HEK293 (cell line): ENCODE measurements at regions not wholly inside any gene's neighbourhood (a gene's known extent, or its start where the extent isn't known, plus 50 kb on each side); places are given as distances from the start of the nearest gene placed in this dataset.

ENCODE experiments used
- CTCF ChIA-PET: fragments of 350-600 bp; formaldehyde crosslinking; extraction: SDS; loops from one replicate; lab custom pipeline; 2021; ENCODE audit warnings: antibody characterized with exemption; lab: Yijun Ruan, JAX
- POLR2A ChIA-PET: fragments of 300-600 bp; formaldehyde crosslinking; extraction: SDS; loops from one replicate; lab custom pipeline; 2020; ENCODE audit warnings: antibody characterized with exemption, inconsistent platforms; lab: Yijun Ruan, JAX
- H3K27ac ChIP-seq: fragments of 200-500 bp; sonication (Bioruptor generic); 2 replicates; pipeline ENCODE4 v1.5.1; 2014; ENCODE audit warnings: low read depth, low read length, control low read depth, inconsistent platforms; ENCODE audit errors: extremely low read depth
- H3K36me3 ChIP-seq, 2 experiments: fragments of 200-500 bp in 1 of 2; sonication (Bioruptor generic) in 1 of 2; 1 replicate in 1 of 2; 2 replicates in 1 of 2; pipeline ENCODE4 v1.5.1; 2014 to 2017; ENCODE audit warnings: inconsistent platforms in 2 of 2, low read length in 2 of 2; ENCODE audit not compliant: control insufficient read depth in 2 of 2, insufficient read depth in 1 of 2
- H3K4me1 ChIP-seq: fragments of 200-500 bp; sonication (Bioruptor generic); 2 replicates; pipeline ENCODE4 v1.5.1; 2014; ENCODE audit warnings: mild to moderate bottlenecking, low read length, inconsistent platforms; ENCODE audit not compliant: control insufficient read depth, insufficient read depth
- H3K4me3 ChIP-seq: 2 replicates; pipeline ENCODE4 v1.5.1; 2011; ENCODE audit warnings: low read depth, mild to moderate bottlenecking, control low read depth, low read length, moderate library complexity
- H3K9me3 ChIP-seq: fragments of 200-500 bp; sonication (Bioruptor generic); 2 replicates; pipeline ENCODE4 v1.5.1; 2014; ENCODE audit warnings: low read depth, low read length, inconsistent platforms; ENCODE audit not compliant: control insufficient read depth, insufficient read depth
- BCL11B ChIP-seq: fragments of 450-650 bp; formaldehyde crosslinking; IDR thresholded peaks from 2 replicates; pipeline ENCODE4 v1.5.1; 2016; ENCODE audit warnings: low read depth, missing biosample characterization, missing genetic modification characterization
- GLIS2 ChIP-seq: fragments of 450-650 bp; formaldehyde crosslinking; IDR thresholded peaks from 2 replicates; pipeline ENCODE4 v1.5.1; 2016; ENCODE audit warnings: missing biosample characterization, missing genetic modification characterization
- INSM2 ChIP-seq: fragments of 450-650 bp; formaldehyde crosslinking; IDR thresholded peaks from 2 replicates; pipeline ENCODE4 v1.5.1; 2016; ENCODE audit warnings: missing biosample characterization, missing genetic modification characterization
- MZF1 ChIP-seq: fragments of 450-650 bp; formaldehyde crosslinking; IDR thresholded peaks from 2 replicates; pipeline ENCODE4 v1.5.1; 2017; ENCODE audit warnings: missing biosample characterization, missing genetic modification characterization, borderline replicate concordance
- SETDB1 ChIP-seq: IDR thresholded peaks from one replicate; pipeline ENCODE4 v1.6.1; 2017; ENCODE audit warnings: mild to moderate bottlenecking, low read length, moderate library complexity, mixed read lengths; ENCODE audit not compliant: insufficient read length
- ZBTB49 ChIP-seq: fragments of 450-650 bp; formaldehyde crosslinking; IDR thresholded peaks from 2 replicates; pipeline ENCODE4 v1.5.1; 2016; ENCODE audit warnings: missing biosample characterization, missing genetic modification characterization, low read depth
- ZNF132 ChIP-seq: fragments of 450-650 bp; formaldehyde crosslinking; IDR thresholded peaks from 2 replicates; pipeline ENCODE4 v1.5.1; 2017; ENCODE audit warnings: missing biosample characterization, missing genetic modification characterization, borderline replicate concordance
- ZNF221 ChIP-seq: fragments of 450-650 bp; formaldehyde crosslinking; IDR thresholded peaks from 2 replicates; pipeline ENCODE4 v1.5.1; 2017; ENCODE audit warnings: missing biosample characterization, missing genetic modification characterization, borderline replicate concordance
- ZNF24 ChIP-seq: fragments of 450-650 bp; formaldehyde crosslinking; IDR thresholded peaks from 2 replicates; pipeline ENCODE4 v1.5.1; 2016; ENCODE audit warnings: missing biosample characterization, missing genetic modification characterization
- ZNF266 ChIP-seq: fragments of 450-650 bp; formaldehyde crosslinking; IDR thresholded peaks from 2 replicates; pipeline ENCODE4 v1.5.1; 2016; ENCODE audit warnings: missing biosample characterization, missing genetic modification characterization, low read depth
- ZNF341 ChIP-seq: fragments of 450-650 bp; formaldehyde crosslinking; IDR thresholded peaks from 2 replicates; pipeline ENCODE4; 2016; ENCODE audit warnings: low read depth, missing biosample characterization, missing genetic modification characterization
- ZNF391 ChIP-seq: fragments of 450-650 bp; formaldehyde crosslinking; IDR thresholded peaks from 2 replicates; pipeline ENCODE4 v1.5.1; 2016; ENCODE audit warnings: low read depth, missing biosample characterization, missing genetic modification characterization, borderline replicate concordance
- ZNF416 ChIP-seq: fragments of 450-650 bp; formaldehyde crosslinking; IDR thresholded peaks from 2 replicates; pipeline ENCODE4 v1.5.1; 2016; ENCODE audit warnings: missing biosample characterization, missing genetic modification characterization
- ZNF473 ChIP-seq: fragments of 450-650 bp; formaldehyde crosslinking; IDR thresholded peaks from 2 replicates; pipeline ENCODE4 v1.5.1; 2017; ENCODE audit warnings: missing biosample characterization, missing genetic modification characterization
- ZNF510 ChIP-seq: fragments of 450-650 bp; formaldehyde crosslinking; IDR thresholded peaks from 2 replicates; pipeline ENCODE4 v1.5.1; 2018; ENCODE audit warnings: mild to moderate bottlenecking, missing genetic modification characterization, missing biosample characterization; ENCODE audit not compliant: insufficient replicate concordance
- ZNF521 ChIP-seq: fragments of 450-650 bp; formaldehyde crosslinking; IDR thresholded peaks from 2 replicates; pipeline ENCODE4 v1.5.1; 2017; ENCODE audit warnings: missing biosample characterization, mild to moderate bottlenecking, missing genetic modification characterization
- ZNF560 ChIP-seq: fragments of 450-650 bp; formaldehyde crosslinking; IDR thresholded peaks from 2 replicates; pipeline ENCODE4 v1.5.1; 2017; ENCODE audit warnings: missing biosample characterization, missing genetic modification characterization, borderline replicate concordance
- ZNF670 ChIP-seq: fragments of 450-650 bp; formaldehyde crosslinking; IDR thresholded peaks from 2 replicates; pipeline ENCODE4 v1.5.1; 2016; ENCODE audit warnings: missing biosample characterization, missing genetic modification characterization, low read depth
- ZNF701 ChIP-seq: fragments of 450-650 bp; formaldehyde crosslinking; IDR thresholded peaks from 2 replicates; pipeline ENCODE4 v1.5.1; 2016; ENCODE audit warnings: missing biosample characterization, missing genetic modification characterization
- ZNF768 ChIP-seq: fragments of 450-650 bp; formaldehyde crosslinking; IDR thresholded peaks from 2 replicates; pipeline ENCODE4 v1.5.1; 2018; ENCODE audit warnings: missing biosample characterization, mild to moderate bottlenecking, missing genetic modification characterization
- ZSCAN18 ChIP-seq: fragments of 450-650 bp; formaldehyde crosslinking; IDR thresholded peaks from 2 replicates; pipeline ENCODE4 v1.5.1; 2016; ENCODE audit warnings: missing biosample characterization, missing genetic modification characterization
- ZSCAN4 ChIP-seq: fragments of 450-650 bp; formaldehyde crosslinking; IDR thresholded peaks from 2 replicates; pipeline ENCODE4 v1.5.1; 2017; ENCODE audit warnings: missing biosample characterization, missing genetic modification characterization

- H3K36me3 ChIP-seq, result no peaks in the 10 kb centered on the region
- POLR2A ChIA-PET, result no interaction called here
These were observed 228.2 kb upstream of the PPFIA2 start for GRCh38 chr12:81987371-81987770.

GRCh38 chr12:81976661-81977060, 217.5 kb upstream of the PPFIA2 start:
- no peak overlapping the region for H3K27ac ChIP-seq
- no peaks in the 10 kb centered on the region for H3K9me3 ChIP-seq
- POLR2A ChIA-PET, result interaction anchor here (0.6 kb wide), 1 partner anchor 160 kb away, joined by 6 read pairs; no protein-coding TSS in a partner anchor
- CTCF ChIA-PET, result no interaction called here
- H3K36me3 ChIP-seq, result no peaks in the 10 kb centered on the region
- no peaks in the 10 kb centered on the region for H3K4me1 ChIP-seq
- no peak for TF ChIP-seq ZNF521 (tag by site-specific recombination)
- TF ChIP-seq SETDB1, result no peak
- TF ChIP-seq ZNF416 (tag by site-specific recombination), result no peak
- no peak for TF ChIP-seq ZNF221 (tag by site-specific recombination)
- no peak for TF ChIP-seq ZNF132 (tag by site-specific recombination)
- no peak for TF ChIP-seq ZNF768 (tag by site-specific recombination)
- TF ChIP-seq ZNF560, result no peak
- TF ChIP-seq ZNF701, result no peak
- TF ChIP-seq INSM2 (tag by site-specific recombination), result no peak
- H3K4me3 ChIP-seq, result no peak overlapping the region

More at GRCh38 chr12:81987371-81987770, 228.2 kb upstream of the PPFIA2 start:
- TF ChIP-seq ZNF391 (tag by site-specific recombination) (no peak), ZSCAN18 (tag by site-specific recombination) (no peak), ZNF341 (tag by site-specific recombination) (no peak), ZNF670 (no peak), ZNF768 (tag by site-specific recombination) (no peak), BCL11B (tag by site-specific recombination) (no peak), ZNF473 (no peak), MZF1 (no peak), ZNF266 (tag by site-specific recombination) (no peak), ZSCAN4 (tag by site-specific recombination) (no peak), GLIS2 (tag by site-specific recombination) (no peak), ZBTB49 (no peak), ZNF510 (tag by site-specific recombination) (no peak), ZNF24 (tag by site-specific recombination) (no peak)
- H3K4me3 ChIP-seq, result no peak overlapping the region
- CTCF ChIA-PET, result interaction anchor here (0.6 kb wide), 1 partner anchor 12 kb away, joined by 3 read pairs; no protein-coding TSS in a partner anchor
- no peaks in the 10 kb centered on the region for H3K4me1 ChIP-seq
- H3K9me3 ChIP-seq, result no peaks in the 10 kb centered on the region
- H3K27ac ChIP-seq, result no peak overlapping the region
